HL-60 (cell line): ENCODE measurements at regions not wholly inside any gene's neighbourhood (a gene's known extent, or its start where the extent isn't known, plus 50 kb on each side); places are given as distances from the start of the nearest gene placed in this dataset.

ENCODE experiments used
- DNase-seq, 2 experiments: peaks; one replicate each; pipeline ENCODE4 v3.0.0-alpha.2; 2010 to 2020; ENCODE audit warnings: low read depth in 1 of 2, low spot score in 1 of 2
- H3K27ac ChIP-seq: fragments of 250-450 bp; sonication (Bioruptor Pico); replicated peaks from 2 replicates; pipeline ENCODE4 v1.5.1; 2020; ENCODE audit warnings: mild to moderate bottlenecking, moderate library complexity
- H3K27me3 ChIP-seq: fragments of 250-450 bp; sonication (Bioruptor Pico); 2 replicates; pipeline ENCODE4 v1.5.1; 2021; ENCODE audit warnings: mild to moderate bottlenecking, moderate library complexity; ENCODE audit not compliant: insufficient read depth, poor library complexity, severe bottlenecking
- H3K4me3 ChIP-seq: replicated peaks from 2 replicates; pipeline ENCODE4 v1.5.1; 2011; ENCODE audit warnings: mild to moderate bottlenecking, control low read depth, low read length; ENCODE audit not compliant: insufficient read depth
- CTCF ChIP-seq: IDR thresholded peaks from one replicate; pipeline ENCODE4 v1.5.1; 2011; ENCODE audit warnings: low read length, control low read depth, inconsistent platforms; ENCODE audit not compliant: insufficient read depth
- GABPA ChIP-seq: IDR thresholded peaks from 2 replicates; pipeline ENCODE4 v1.6.1; 2012; ENCODE audit warnings: low read depth
- POLR2AphosphoS5 ChIP-seq: IDR thresholded peaks from 2 replicates; pipeline ENCODE4 v1.6.1; 2012; ENCODE audit warnings: low read depth
- REST ChIP-seq: IDR thresholded peaks from 2 replicates; pipeline ENCODE4 v1.6.1; 2012; ENCODE audit warnings: low read depth; ENCODE audit not compliant: insufficient replicate concordance
- SPI1 ChIP-seq: IDR thresholded peaks from 2 replicates; pipeline ENCODE4 v1.6.1; 2012; ENCODE audit warnings: low read depth, mild to moderate bottlenecking, borderline replicate concordance

- no peak overlapping the region for H3K27ac ChIP-seq
- no peaks in the 10 kb centered on the region for H3K27me3 ChIP-seq
- TF ChIP-seq SPI1: no peak
- no peak for TF ChIP-seq GABPA
- TF ChIP-seq CTCF: no peak
- TF ChIP-seq REST: no peak
- no peak for TF ChIP-seq POLR2AphosphoS5
- DNase-seq: no peak
- H3K4me3 ChIP-seq: no peak overlapping the region
Measured at GRCh38 chr4:189073739-189074138, 866.9 kb upstream of the FRG1 start.

- TF ChIP-seq POLR2AphosphoS5 (no peak), REST (no peak), SPI1 (no peak), GABPA (no peak), CTCF (no peak)
- Histone ChIP-seq H3K27ac (no peak overlapping the region; the same call in 1 of the 2 replicates), H3K27me3 (no peaks in the 10 kb centered on the region), H3K4me3 (no peak overlapping the region)
- DNase-seq: no peak
Measured at GRCh38 chr4:189081826-189082225, 858.8 kb upstream of the FRG1 start.

- H3K4me3 ChIP-seq: no peak overlapping the region
- DNase-seq: peak; percentile 24 to 78
- TF ChIP-seq GABPA: no peak
- no peak for TF ChIP-seq REST
- TF ChIP-seq SPI1: peak; percentile 47; the same call in 1 of the 2 replicates
- no peak for TF ChIP-seq CTCF
- peak; percentile 60; the same call in 1 of the 2 replicates for TF ChIP-seq POLR2AphosphoS5
- peak overlapping the region; percentile 90 for H3K27ac ChIP-seq
- H3K27me3 ChIP-seq: no peaks in the 10 kb centered on the region
Measured at GRCh38 chr4:189083769-189084168, 856.9 kb upstream of the FRG1 start.
